ENCODE measurements at regions not wholly inside any gene's neighbourhood (a gene's known extent, or its start where the extent isn't known, plus 50 kb on each side); places are given as distances from the start of the nearest gene placed in this dataset.

GRCh38 chr7:144991041-144991440 is 155.2 kb upstream of the TPK1 start:
- Histone ChIP-seq H3K36me3 (replicated peaks; ENCODE audit: insufficient read depth, low read depth) (no peaks in the 10 kb centered on the region), H3K27ac (no peak overlapping the region), H3K4me2 (no peak overlapping the region), H3K79me2 (no peaks in the 10 kb centered on the region), H4K20me1 (ENCODE audit: insufficient read depth, poor library complexity, severe bottlenecking) (no peaks in the 10 kb centered on the region), H2AFZ (no peak overlapping the region), H3K4me3 (no peak overlapping the region), H3K27me3 (no peaks in the 10 kb centered on the region), H3K9me2 (replicated peaks; ENCODE audit: insufficient read depth) (no peaks in the 10 kb centered on the region), H3K4me1 (ENCODE audit: insufficient read depth) (no peaks in the 10 kb centered on the region), H3K9me3 (ENCODE audit: low read depth) (no peaks in the 10 kb centered on the region)
- TF ChIP-seq EZH2phosphoT487 (IDR thresholded peaks at IDR 0.05; ENCODE audit: low read depth, severe bottlenecking, unreplicated experiment) (no peak), EZH2 (IDR thresholded peaks at IDR 0.05; ENCODE audit: borderline replicate concordance) (no peak)
- TF ChIP-seq, protein P1, sequence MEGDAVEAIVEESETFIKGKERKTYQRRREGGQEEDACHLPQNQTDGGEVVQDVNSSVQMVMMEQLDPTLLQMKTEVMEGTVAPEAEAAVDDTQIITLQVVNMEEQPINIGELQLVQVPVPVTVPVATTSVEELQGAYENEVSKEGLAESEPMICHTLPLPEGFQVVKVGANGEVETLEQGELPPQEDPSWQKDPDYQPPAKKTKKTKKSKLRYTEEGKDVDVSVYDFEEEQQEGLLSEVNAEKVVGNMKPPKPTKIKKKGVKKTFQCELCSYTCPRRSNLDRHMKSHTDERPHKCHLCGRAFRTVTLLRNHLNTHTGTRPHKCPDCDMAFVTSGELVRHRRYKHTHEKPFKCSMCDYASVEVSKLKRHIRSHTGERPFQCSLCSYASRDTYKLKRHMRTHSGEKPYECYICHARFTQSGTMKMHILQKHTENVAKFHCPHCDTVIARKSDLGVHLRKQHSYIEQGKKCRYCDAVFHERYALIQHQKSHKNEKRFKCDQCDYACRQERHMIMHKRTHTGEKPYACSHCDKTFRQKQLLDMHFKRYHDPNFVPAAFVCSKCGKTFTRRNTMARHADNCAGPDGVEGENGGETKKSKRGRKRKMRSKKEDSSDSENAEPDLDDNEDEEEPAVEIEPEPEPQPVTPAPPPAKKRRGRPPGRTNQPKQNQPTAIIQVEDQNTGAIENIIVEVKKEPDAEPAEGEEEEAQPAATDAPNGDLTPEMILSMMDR (IDR thresholded peaks at IDR 0.05; ENCODE audit: poor library complexity): no peak
- DNase-seq (ENCODE audit: low spot score): no peak
- WGBS (ENCODE audit: low lambda C conversion rate, missing lambda C conversion rate): 84% methylated on average over 2 of the region's 2 CpGs

- Histone ChIP-seq H3K9me3 (ENCODE audit: low read depth) (no peaks in the 10 kb centered on the region), H2AFZ (no peak overlapping the region), H3K79me2 (no peaks in the 10 kb centered on the region), H3K9me2 (replicated peaks; ENCODE audit: insufficient read depth) (no peaks in the 10 kb centered on the region), H3K27ac (no peak overlapping the region), H3K27me3 (no peaks in the 10 kb centered on the region), H3K4me1 (ENCODE audit: insufficient read depth) (no peaks in the 10 kb centered on the region), H3K4me2 (no peak overlapping the region), H3K36me3 (replicated peaks; ENCODE audit: insufficient read depth, low read depth) (no peaks in the 10 kb centered on the region), H3K4me3 (no peak overlapping the region), H4K20me1 (ENCODE audit: insufficient read depth, poor library complexity, severe bottlenecking) (no peaks in the 10 kb centered on the region)
- TF ChIP-seq EZH2 (IDR thresholded peaks at IDR 0.05; ENCODE audit: borderline replicate concordance) (no peak), EZH2phosphoT487 (IDR thresholded peaks at IDR 0.05; ENCODE audit: low read depth, severe bottlenecking, unreplicated experiment) (no peak)
- TF ChIP-seq, protein P1 (IDR thresholded peaks at IDR 0.05; ENCODE audit: poor library complexity): no peak
- no peak for DNase-seq (ENCODE audit: low spot score)
- 54% methylated on average over 1 of the region's 1 CpG for WGBS (ENCODE audit: low lambda C conversion rate, missing lambda C conversion rate)
Observed at GRCh38 chr7:144987686-144988085, 151.8 kb upstream of the TPK1 start.

DNA sequence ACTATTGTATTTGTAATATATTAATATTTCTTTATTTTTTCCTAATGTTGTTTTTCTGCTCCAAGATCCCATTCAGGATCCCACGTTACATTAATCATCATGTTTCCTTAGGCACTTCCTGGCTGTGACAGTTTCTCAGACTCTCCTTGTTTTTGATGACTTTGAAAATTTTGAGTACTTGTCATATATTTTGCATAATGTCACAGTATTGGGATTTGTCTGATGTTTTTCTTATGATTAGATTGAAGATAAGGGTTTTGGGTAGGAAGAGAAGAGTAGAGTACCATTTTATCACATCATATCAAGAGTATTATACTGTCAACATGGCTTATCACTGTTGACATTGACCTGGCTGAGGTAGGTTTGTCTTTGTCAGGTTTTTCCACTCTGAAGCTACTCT is 146.3 kb upstream of the TPK1 start:
- WGBS (ENCODE audit: low lambda C conversion rate, missing lambda C conversion rate): 3% methylated on average over 1 of the region's 1 CpG

More for the DNA sequence above, 146.3 kb upstream of the TPK1 start:
- Histone ChIP-seq H3K4me2 (no peak overlapping the region), H3K4me1 (ENCODE audit: insufficient read depth) (no peaks in the 10 kb centered on the region), H3K9me3 (ENCODE audit: low read depth) (no peaks in the 10 kb centered on the region), H3K27ac (no peak overlapping the region), H3K79me2 (no peaks in the 10 kb centered on the region), H3K9me2 (replicated peaks; ENCODE audit: insufficient read depth) (no peaks in the 10 kb centered on the region), H2AFZ (no peak overlapping the region), H3K27me3 (no peaks in the 10 kb centered on the region), H3K4me3 (no peak overlapping the region), H4K20me1 (ENCODE audit: insufficient read depth, poor library complexity, severe bottlenecking) (no peaks in the 10 kb centered on the region), H3K36me3 (replicated peaks; ENCODE audit: insufficient read depth, low read depth) (no peaks in the 10 kb centered on the region)
- no peak for TF ChIP-seq EZH2 (IDR thresholded peaks at IDR 0.05; ENCODE audit: borderline replicate concordance)
- TF ChIP-seq EZH2phosphoT487 (IDR thresholded peaks at IDR 0.05; ENCODE audit: low read depth, severe bottlenecking, unreplicated experiment): no peak
- TF ChIP-seq, protein P1 (IDR thresholded peaks at IDR 0.05; ENCODE audit: poor library complexity): no peak
- DNase-seq (ENCODE audit: low spot score): no peak
